CD14-positive monocyte (primary cell): ENCODE measurements at regions not wholly inside any gene's neighbourhood (a gene's known extent, or its start where the extent isn't known, plus 50 kb on each side); places are given as distances from the start of the nearest gene placed in this dataset.

Source experiments
- DNase-seq, 3 donors: peaks; one replicate each; pipeline ENCODE4 v3.0.0-alpha.2; 2011 to 2022
- H2AFZ ChIP-seq: 2 replicates; pipeline ENCODE4 v1.6.0; 2012; ENCODE audit warnings: mild to moderate bottlenecking, low read depth, low read length, inconsistent platforms; ENCODE audit not compliant: insufficient read depth, poor library complexity, severe bottlenecking
- H3K27ac ChIP-seq, 2 donors: 1 replicate in 1 of 2; 2 replicates in 1 of 2; pipeline ENCODE4 v1.5.1; 2012 to 2013; ENCODE audit warnings: low read length in 2 of 2, control low read depth in 1 of 2, inconsistent platforms in 1 of 2, low read depth in 1 of 2, mild to moderate bottlenecking in 1 of 2
- H3K27me3 ChIP-seq, 2 donors: one replicate each; pipeline versions ENCODE4 v1.6.0 to v1.6.1; 2011 to 2013; ENCODE audit warnings: low read length in 2 of 2; ENCODE audit not compliant: control insufficient read depth in 2 of 2, insufficient read depth in 2 of 2
- H3K36me3 ChIP-seq, 2 donors: replicated peaks in 1 of 2; 1 replicate in 1 of 2; 2 replicates in 1 of 2; pipeline versions ENCODE4 v1.5.1 to v1.6.1; 2012 to 2013; ENCODE audit warnings: low read length in 2 of 2, control low read depth in 1 of 2, inconsistent platforms in 1 of 2, mild to moderate bottlenecking in 1 of 2; ENCODE audit not compliant: insufficient read depth in 2 of 2, control insufficient read depth in 1 of 2
- H3K4me1 ChIP-seq, 2 donors: 1 replicate in 1 of 2; 2 replicates in 1 of 2; pipeline versions ENCODE4 v1.5.1 to v1.6.1; 2012 to 2013; ENCODE audit warnings: low read length in 2 of 2, control low read depth in 1 of 2, inconsistent platforms in 1 of 2, mild to moderate bottlenecking in 1 of 2, moderate library complexity in 1 of 2; ENCODE audit not compliant: insufficient read depth in 2 of 2, control insufficient read depth in 1 of 2
- H3K4me2 ChIP-seq: replicated peaks from 2 replicates; pipeline ENCODE3; 2012; ENCODE audit warnings: low read length, moderate library complexity, mild to moderate bottlenecking; ENCODE audit not compliant: poor library complexity, severe bottlenecking; ENCODE audit errors: extremely low read depth
- H3K4me3 ChIP-seq, 3 experiments: fragments of 200-600 bp in 1 of 3; sonication (generic) in 1 of 3; replicated peaks in 1 of 3; 1 replicate in 2 of 3; 2 replicates in 1 of 3; pipeline ENCODE4 v1.5.1; 2011 to 2013; ENCODE audit warnings: low read length in 3 of 3, mild to moderate bottlenecking in 3 of 3, control low read depth in 2 of 3, low read depth in 2 of 3, inconsistent platforms in 1 of 3, moderate library complexity in 1 of 3
- H3K79me2 ChIP-seq: 2 replicates; pipeline ENCODE4 v1.6.0; 2012; ENCODE audit warnings: mild to moderate bottlenecking, control low read depth, inconsistent platforms, low read length, moderate library complexity; ENCODE audit not compliant: insufficient read depth
- H3K9ac ChIP-seq: 2 replicates; pipeline ENCODE4 v1.6.0; 2017; ENCODE audit warnings: low read length, mild to moderate bottlenecking; ENCODE audit not compliant: insufficient read depth, poor library complexity, severe bottlenecking
- H3K9me3 ChIP-seq, 2 donors: replicated peaks in 1 of 2; 1 replicate in 1 of 2; 2 replicates in 1 of 2; pipeline versions ENCODE4 v1.5.1 to v1.6.1; 2012 to 2013; ENCODE audit warnings: low read length in 2 of 2, control low read depth in 1 of 2; ENCODE audit not compliant: control insufficient read depth in 1 of 2, insufficient read depth in 1 of 2
- H4K20me1 ChIP-seq: 2 replicates; pipeline ENCODE4 v1.6.0; 2012; ENCODE audit warnings: mild to moderate bottlenecking, low read length, control low read depth, moderate library complexity; ENCODE audit not compliant: insufficient read depth
- H3K27ac Mint-ChIP-seq, 7 donors: one replicate each; pipeline ENCODE4 v1.8.0; 2020; ENCODE audit warnings: mild to moderate bottlenecking in 7 of 7, mixed read lengths in 7 of 7, moderate library complexity in 6 of 7, inconsistent platforms in 2 of 7
- H3K27me3 Mint-ChIP-seq, 3 donors: one replicate each; pipeline ENCODE4 v1.8.0; 2021 to 2022; ENCODE audit warnings: low read depth in 3 of 3, mild to moderate bottlenecking in 3 of 3, mixed read lengths in 3 of 3, moderate library complexity in 3 of 3, inconsistent platforms in 1 of 3
- H3K36me3 Mint-ChIP-seq, 2 donors: one replicate each; pipeline ENCODE4 v1.8.0; 2020; ENCODE audit warnings: mixed read lengths in 2 of 2, inconsistent platforms in 1 of 2, mild to moderate bottlenecking in 1 of 2
- H3K4me1 Mint-ChIP-seq: one replicate; pipeline ENCODE4 v1.8.0; 2020; ENCODE audit warnings: mild to moderate bottlenecking, mixed read lengths
- H3K4me3 Mint-ChIP-seq, 2 donors: one replicate each; pipeline ENCODE4 v1.8.0; 2020; ENCODE audit warnings: mild to moderate bottlenecking in 2 of 2, mixed read lengths in 2 of 2, moderate library complexity in 1 of 2
- H3K9me3 Mint-ChIP-seq, 7 donors: one replicate each; pipeline ENCODE4 v1.8.0; 2020 to 2022; ENCODE audit warnings: mixed read lengths in 7 of 7, mild to moderate bottlenecking in 6 of 7, moderate library complexity in 6 of 7, inconsistent platforms in 2 of 7
- WGBS: methylation state at CpG from one replicate; pipeline ENCODE4 v1.1.5; 2013; ENCODE audit warnings: missing lambda C conversion rate; ENCODE audit not compliant: insufficient coverage; 5-methylcytosine and 5-hydroxymethylcytosine counted together
- intact Hi-C, 2 donors: fragments of 100-400 bp; cut with micrococcal nuclease; formaldehyde crosslinking; loops; one replicate each; pipeline versions ENCODE4 v1.15.0 to v1.15.1; 2023
- TF ChIP-seq, protein P1 (sequence below): fragments of 200-600 bp; IDR thresholded peaks from one replicate; pipeline ENCODE4 v1.8.0; 2022; ENCODE audit warnings: antibody characterized with exemption, mild to moderate bottlenecking

DNA sequence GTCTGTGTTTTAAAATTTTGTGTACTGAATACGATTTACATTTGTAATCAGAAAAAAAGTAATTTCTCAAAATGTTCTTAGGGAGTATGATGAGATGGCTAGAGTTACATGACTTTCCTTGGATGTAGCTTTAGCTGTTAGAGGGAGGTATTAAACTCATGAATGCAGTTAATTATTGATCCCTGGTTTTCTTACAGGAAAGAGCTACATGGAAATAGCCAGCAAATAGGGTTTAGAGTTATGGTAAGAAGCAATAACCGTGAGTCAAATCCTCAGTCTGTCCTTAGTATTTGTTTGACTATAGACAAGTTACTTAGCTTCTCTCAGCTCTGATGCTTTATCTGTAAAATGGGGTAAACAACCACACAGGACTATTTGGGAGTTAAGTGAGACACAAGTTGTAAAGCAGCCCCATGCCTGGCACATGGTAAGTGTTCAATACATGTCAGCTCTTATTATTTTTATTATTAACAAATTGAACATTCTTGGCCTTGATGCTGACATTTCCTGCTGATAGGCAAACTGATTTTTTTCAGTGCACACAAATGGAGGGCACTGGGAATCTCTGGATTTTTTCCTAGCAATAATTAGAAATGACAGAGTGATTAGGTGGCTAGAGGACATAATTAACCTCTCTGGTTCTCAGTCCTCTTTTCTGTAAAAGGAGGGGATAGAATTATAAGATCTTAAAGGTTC is 204.5 kb upstream of the PHYHIPL start:
- WGBS, result 80% methylated on average over 1 of the region's 2 CpGs
- Histone ChIP-seq H3K79me2 (no peaks in the 10 kb centered on the region), H3K9ac (no peak overlapping the region), H3K27me3 (no peaks in the 10 kb centered on the region), H3K27ac (no peak overlapping the region), H3K4me3 (no peak overlapping the region), H2AFZ (no peak overlapping the region), H3K9me3 (no peaks in the 10 kb centered on the region), H3K4me1 (no peaks in the 10 kb centered on the region), H4K20me1 (no peaks in the 10 kb centered on the region), H3K36me3 (no peaks in the 10 kb centered on the region), H3K4me2 (no peak overlapping the region)
- Mint-ChIP-seq H3K36me3 (no peaks in the 10 kb centered on the region), H3K9me3 (peaks cover 0 to 2% (median 0%) of the 10 kb centered on the region in 7 donors), H3K27me3 (peaks cover 0 to 6% (median 5%) of the 10 kb centered on the region in 3 donors), H3K4me3 (no peak overlapping the region), H3K4me1 (no peaks in the 10 kb centered on the region), H3K27ac (no peak overlapping the region)
- intact Hi-C loops, result no loop called here
- TF ChIP-seq, protein P1, sequence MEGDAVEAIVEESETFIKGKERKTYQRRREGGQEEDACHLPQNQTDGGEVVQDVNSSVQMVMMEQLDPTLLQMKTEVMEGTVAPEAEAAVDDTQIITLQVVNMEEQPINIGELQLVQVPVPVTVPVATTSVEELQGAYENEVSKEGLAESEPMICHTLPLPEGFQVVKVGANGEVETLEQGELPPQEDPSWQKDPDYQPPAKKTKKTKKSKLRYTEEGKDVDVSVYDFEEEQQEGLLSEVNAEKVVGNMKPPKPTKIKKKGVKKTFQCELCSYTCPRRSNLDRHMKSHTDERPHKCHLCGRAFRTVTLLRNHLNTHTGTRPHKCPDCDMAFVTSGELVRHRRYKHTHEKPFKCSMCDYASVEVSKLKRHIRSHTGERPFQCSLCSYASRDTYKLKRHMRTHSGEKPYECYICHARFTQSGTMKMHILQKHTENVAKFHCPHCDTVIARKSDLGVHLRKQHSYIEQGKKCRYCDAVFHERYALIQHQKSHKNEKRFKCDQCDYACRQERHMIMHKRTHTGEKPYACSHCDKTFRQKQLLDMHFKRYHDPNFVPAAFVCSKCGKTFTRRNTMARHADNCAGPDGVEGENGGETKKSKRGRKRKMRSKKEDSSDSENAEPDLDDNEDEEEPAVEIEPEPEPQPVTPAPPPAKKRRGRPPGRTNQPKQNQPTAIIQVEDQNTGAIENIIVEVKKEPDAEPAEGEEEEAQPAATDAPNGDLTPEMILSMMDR, result no peak
- DNase-seq, result no peak

DNA sequence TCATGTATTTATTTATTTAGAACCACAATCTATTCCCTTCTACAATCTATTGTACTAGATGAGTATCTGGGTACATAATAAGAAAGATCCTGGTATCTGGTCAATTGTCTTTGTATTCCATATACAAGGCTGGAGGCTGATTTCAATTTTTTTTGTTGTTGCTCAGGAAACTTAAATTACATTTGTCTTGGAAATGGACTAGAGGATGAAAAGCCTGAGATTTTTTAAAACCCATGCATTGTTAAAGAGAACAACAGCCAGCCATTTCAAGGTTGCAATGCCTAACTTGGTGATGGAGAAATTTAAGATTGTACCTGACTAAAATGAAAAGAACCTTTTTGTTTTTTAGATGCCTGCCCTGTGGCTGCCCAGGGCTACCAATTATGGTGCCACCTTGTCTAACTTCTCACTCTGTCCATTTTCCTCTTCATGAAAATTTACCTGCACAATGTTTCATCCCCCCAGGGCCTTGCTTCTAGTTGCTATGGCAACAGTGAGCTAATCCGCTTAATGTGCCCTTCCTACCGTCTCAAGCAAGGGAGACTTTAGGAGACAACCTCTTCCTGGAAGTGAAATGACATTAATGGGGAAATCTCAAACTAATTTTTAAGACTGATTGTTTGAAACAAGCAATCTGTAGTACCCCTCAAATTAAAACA is 203.7 kb upstream of the PHYHIPL start:
- TF ChIP-seq, protein P1, result no peak
- H3K27ac ChIP-seq, result no peak overlapping the region
- no peak overlapping the region for H2AFZ ChIP-seq
- no peaks in the 10 kb centered on the region for H3K27me3 ChIP-seq
- intact Hi-C loops, result no loop called here
- H3K27me3 Mint-ChIP-seq, result peaks cover 0 to 5% (median 3%) of the 10 kb centered on the region in 3 donors
- H4K20me1 ChIP-seq, result no peaks in the 10 kb centered on the region
- no peaks in the 10 kb centered on the region for H3K9me3 ChIP-seq
- H3K36me3 ChIP-seq, result no peaks in the 10 kb centered on the region
- WGBS, result no CpG with 5 or more reads among the region's 2 CpGs
- H3K27ac Mint-ChIP-seq, result no peak overlapping the region
- no peaks in the 10 kb centered on the region for H3K79me2 ChIP-seq
- H3K4me3 Mint-ChIP-seq, result no peak overlapping the region
- H3K36me3 Mint-ChIP-seq, result no peaks in the 10 kb centered on the region
- H3K4me3 ChIP-seq, result no peak overlapping the region
- no peak for DNase-seq
- no peak overlapping the region for H3K4me2 ChIP-seq
- peaks cover 0 to 2% (median 0%) of the 10 kb centered on the region in 7 donors for H3K9me3 Mint-ChIP-seq
- no peaks in the 10 kb centered on the region for H3K4me1 Mint-ChIP-seq
- H3K4me1 ChIP-seq, result no peaks in the 10 kb centered on the region
- H3K9ac ChIP-seq, result no peak overlapping the region
